RWPE2 (cell line): ENCODE measurements at regions not wholly inside any gene's neighbourhood (a gene's known extent, or its start where the extent isn't known, plus 50 kb on each side); places are given as distances from the start of the nearest gene placed in this dataset.

Source experiments
- ATAC-seq: fragments of 200-7000 bp; cut with Tn5 transposase; 3 replicates; pipeline ENCODE4 v1.9.1; 2021; ENCODE audit warnings: low read depth
- DNase-seq: peaks from one replicate; pipeline ENCODE4 v3.0.0-alpha.2; 2020; ENCODE audit warnings: low spot score
- H3K27ac ChIP-seq: fragments of 450-650 bp; 2 replicates; pipeline ENCODE4 v1.5.1; 2017; ENCODE audit warnings: mild to moderate bottlenecking; ENCODE audit not compliant: poor library complexity, severe bottlenecking
- H3K27me3 ChIP-seq: fragments of 250-450 bp; sonication (Bioruptor Pico); 2 replicates; pipeline ENCODE4 v1.5.1; 2021; ENCODE audit warnings: mild to moderate bottlenecking, moderate library complexity; ENCODE audit not compliant: insufficient read depth, poor library complexity, severe bottlenecking
- H3K36me3 ChIP-seq: fragments of 250-450 bp; sonication (Bioruptor Pico); 2 replicates; pipeline ENCODE4 v1.5.1; 2020; ENCODE audit warnings: low read depth, mild to moderate bottlenecking, moderate library complexity
- H3K4me1 ChIP-seq: fragments of 250-450 bp; sonication (Bioruptor Pico); 2 replicates; pipeline ENCODE4 v1.5.1; 2021; ENCODE audit warnings: mild to moderate bottlenecking, moderate library complexity; ENCODE audit not compliant: insufficient read depth, poor library complexity, severe bottlenecking
- H3K4me3 ChIP-seq: fragments of 250-450 bp; sonication (Bioruptor Pico); 2 replicates; pipeline ENCODE4 v1.5.1; 2021; ENCODE audit warnings: mild to moderate bottlenecking, moderate library complexity; ENCODE audit not compliant: severe bottlenecking
- H3K9me3 ChIP-seq: fragments of 250-450 bp; sonication (Bioruptor Pico); 2 replicates; pipeline ENCODE4 v1.5.1; 2021; ENCODE audit warnings: mild to moderate bottlenecking, moderate library complexity; ENCODE audit not compliant: severe bottlenecking
- CTCF ChIP-seq: fragments of 450-650 bp; IDR thresholded peaks from one replicate; pipeline ENCODE4 v1.5.1; 2017; ENCODE audit warnings: mild to moderate bottlenecking, moderate library complexity; ENCODE audit not compliant: poor library complexity, severe bottlenecking

- no peak overlapping the region for H3K4me3 ChIP-seq
- no peaks in the 10 kb centered on the region for H3K9me3 ChIP-seq
- H3K27ac ChIP-seq = peak overlapping the region; percentile 32
- H3K36me3 ChIP-seq = no peaks in the 10 kb centered on the region
- H3K27me3 ChIP-seq = no peaks in the 10 kb centered on the region
- TF ChIP-seq CTCF = no peak
- peaks cover 17% of the 10 kb centered on the region for H3K4me1 ChIP-seq
- DNase-seq (no peak), ATAC-seq (peak; percentile 50; the same call in 1 of the 3 replicates)
Observed at GRCh38 chr2:226667736-226668135, 131.9 kb downstream of the IRS1 start.

- no peak overlapping the region for H3K27ac ChIP-seq
- H3K27me3 ChIP-seq = no peaks in the 10 kb centered on the region
- ATAC-seq (no peak), DNase-seq (no peak)
- H3K4me3 ChIP-seq = no peak overlapping the region
- TF ChIP-seq CTCF = no peak
- H3K9me3 ChIP-seq = no peaks in the 10 kb centered on the region
- H3K4me1 ChIP-seq = peaks cover 24% of the 10 kb centered on the region
- no peaks in the 10 kb centered on the region for H3K36me3 ChIP-seq
Observed at GRCh38 chr2:226665306-226665831, 134.3 kb downstream of the IRS1 start.

- Histone ChIP-seq H3K4me3 (no peak overlapping the region), H3K27ac (no peak overlapping the region), H3K27me3 (no peaks in the 10 kb centered on the region), H3K4me1 (peaks cover 26% of the 10 kb centered on the region), H3K9me3 (no peaks in the 10 kb centered on the region), H3K36me3 (no peaks in the 10 kb centered on the region)
- DNase-seq = no peak
- ATAC-seq = no peak
- no peak for TF ChIP-seq CTCF
Observed at GRCh38 chr2:226664661-226665060, 135.0 kb downstream of the IRS1 start.

GRCh38 chr2:226664140-226664539, 135.5 kb downstream of the IRS1 start:
- no peak for ATAC-seq
- H3K4me1 ChIP-seq = peaks cover 26% of the 10 kb centered on the region
- no peaks in the 10 kb centered on the region for H3K27me3 ChIP-seq
- H3K36me3 ChIP-seq = no peaks in the 10 kb centered on the region
- no peaks in the 10 kb centered on the region for H3K9me3 ChIP-seq
- DNase-seq = no peak
- no peak overlapping the region for H3K27ac ChIP-seq
- no peak overlapping the region for H3K4me3 ChIP-seq
- TF ChIP-seq CTCF = no peak

GRCh38 chr2:226661789-226662545, 137.7 kb downstream of the IRS1 start:
- no peak overlapping the region for H3K4me3 ChIP-seq
- H3K27ac ChIP-seq = peak overlapping the region; percentile 34
- TF ChIP-seq CTCF = no peak

More at GRCh38 chr2:226661789-226662545, 137.7 kb downstream of the IRS1 start:
- Histone ChIP-seq H3K36me3 (no peaks in the 10 kb centered on the region), H3K4me1 (peaks cover 18% of the 10 kb centered on the region), H3K27me3 (no peaks in the 10 kb centered on the region), H3K9me3 (no peaks in the 10 kb centered on the region)
- peak; percentile 70 for DNase-seq
- peak; percentile 98 for ATAC-seq
